Loucy (cell line): ENCODE measurements at regions not wholly inside any gene's neighbourhood (a gene's known extent, or its start where the extent isn't known, plus 50 kb on each side); places are given as distances from the start of the nearest gene placed in this dataset.

Experiments
- H2AFZ ChIP-seq: fragments of 200-600 bp; sonication (generic); 2 replicates; pipeline ENCODE4 v1.6.0; 2016; ENCODE audit warnings: antibody characterized with exemption, mild to moderate bottlenecking, low read length, moderate library complexity
- H3F3A ChIP-seq: fragments of 200-600 bp; 2 replicates; pipeline ENCODE4 v1.6.0; 2016; ENCODE audit warnings: antibody characterized with exemption, low read depth, mild to moderate bottlenecking
- H3K27me3 ChIP-seq: fragments of 200-600 bp; sonication (generic); 2 replicates; pipeline ENCODE4 v1.6.1; 2014; ENCODE audit warnings: low read length, mild to moderate bottlenecking; ENCODE audit not compliant: insufficient read depth, poor library complexity, severe bottlenecking
- H3K36me3 ChIP-seq: fragments of 200-600 bp; sonication (generic); 2 replicates; pipeline ENCODE4 v1.6.1; 2016; ENCODE audit warnings: low read length; ENCODE audit not compliant: insufficient read depth
- H3K4me1 ChIP-seq: fragments of 200-600 bp; sonication (generic); 2 replicates; pipeline ENCODE4 v1.5.1; 2014; ENCODE audit warnings: low read length, mild to moderate bottlenecking; ENCODE audit not compliant: insufficient read depth, poor library complexity, severe bottlenecking
- H3K4me2 ChIP-seq: fragments of 200-600 bp; sonication (generic); 2 replicates; pipeline ENCODE4 v1.6.0; 2014; ENCODE audit warnings: antibody characterized with exemption, low read length, low read depth, mild to moderate bottlenecking; ENCODE audit not compliant: poor library complexity, severe bottlenecking
- H3K4me3 ChIP-seq: fragments of 200-600 bp; sonication (generic); 2 replicates; pipeline ENCODE4 v1.5.1; 2014; ENCODE audit warnings: low read length, mild to moderate bottlenecking, mixed read lengths; ENCODE audit not compliant: poor library complexity, severe bottlenecking
- H3K79me2 ChIP-seq: fragments of 200-600 bp; sonication (generic); 2 replicates; pipeline ENCODE4 v1.6.1; 2014; ENCODE audit warnings: low read length; ENCODE audit not compliant: insufficient read depth
- H3K9ac ChIP-seq: fragments of 200-600 bp; sonication (generic); 2 replicates; pipeline ENCODE4 v1.6.0; 2014; ENCODE audit warnings: mild to moderate bottlenecking, low read depth, low read length, moderate library complexity; ENCODE audit not compliant: poor library complexity, severe bottlenecking
- H3K9me2 ChIP-seq: fragments of 200-600 bp; sonication (generic); replicated peaks from 2 replicates; pipeline ENCODE4 v1.6.1; 2016; ENCODE audit warnings: low read depth, low read length, mixed read lengths
- H3K9me3 ChIP-seq: fragments of 200-600 bp; sonication (generic); 2 replicates; pipeline ENCODE4 v1.6.1; 2014; ENCODE audit warnings: mild to moderate bottlenecking, antibody characterized with exemption, low read length, low read depth; ENCODE audit not compliant: insufficient read depth
- H4K20me1 ChIP-seq: fragments of 200-600 bp; sonication (generic); 2 replicates; pipeline ENCODE4 v1.6.0; 2014; ENCODE audit warnings: antibody characterized with exemption, low read length, mild to moderate bottlenecking; ENCODE audit not compliant: insufficient read depth, poor library complexity, severe bottlenecking
- EZH2phosphoT487 ChIP-seq: fragments of 200-600 bp; IDR thresholded peaks from 2 replicates; pipeline ENCODE4 v1.6.1; 2018; ENCODE audit warnings: antibody characterized with exemption, mild to moderate bottlenecking, moderate library complexity, borderline replicate concordance
- TF ChIP-seq, protein P1 (sequence below): fragments of 200-600 bp; sonication (generic); conservative IDR thresholded peaks from 2 replicates; pipeline ENCODE4 v1.5.1; 2014; ENCODE audit warnings: mild to moderate bottlenecking, antibody characterized with exemption, low read length

DNA sequence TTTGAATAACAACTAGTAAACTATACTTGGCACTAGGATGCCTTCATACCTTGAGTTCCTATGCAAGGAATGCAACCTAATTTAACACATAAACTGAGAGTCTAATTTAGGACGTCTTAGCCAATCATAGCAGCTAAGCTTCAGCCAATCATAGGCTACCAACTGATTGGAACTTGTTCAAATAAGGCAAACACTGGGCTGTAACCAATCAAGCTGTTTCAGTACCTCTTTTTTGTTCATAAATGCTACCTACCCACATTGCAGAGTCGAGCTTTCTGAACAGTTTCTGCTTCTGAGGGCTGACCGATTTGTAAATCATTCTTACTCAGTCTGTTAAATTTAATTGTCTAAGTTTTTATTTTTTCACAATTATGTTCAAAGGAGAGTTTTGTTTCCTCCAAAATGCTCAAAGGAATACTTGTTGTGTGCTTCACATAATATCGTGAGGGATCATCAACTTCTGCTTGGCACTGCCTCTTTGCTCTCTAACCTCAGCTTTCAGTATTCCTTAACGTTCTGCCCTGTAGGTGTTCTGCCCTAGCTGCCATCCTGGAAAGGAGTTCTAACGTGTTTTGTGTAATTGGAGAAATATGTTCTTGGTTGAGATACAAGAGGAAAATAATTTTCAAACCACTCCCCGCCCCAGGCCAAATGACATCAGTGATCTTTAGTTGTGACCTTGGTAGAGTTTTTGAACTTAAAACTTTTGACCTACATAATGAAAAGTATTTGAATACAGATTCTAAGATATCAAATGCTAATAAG lies 380.4 kb upstream of the MIS18BP1 start:
- Histone ChIP-seq H2AFZ (no peak overlapping the region), H3K79me2 (no peaks in the 10 kb centered on the region), H3F3A (no peaks in the 10 kb centered on the region), H3K4me3 (no peak overlapping the region), H3K36me3 (no peaks in the 10 kb centered on the region), H3K9me3 (no peaks in the 10 kb centered on the region), H3K9ac (no peak overlapping the region), H3K4me1 (no peaks in the 10 kb centered on the region), H3K27me3 (no peaks in the 10 kb centered on the region), H4K20me1 (no peaks in the 10 kb centered on the region), H3K9me2 (no peaks in the 10 kb centered on the region), H3K4me2 (no peak overlapping the region)
- TF ChIP-seq EZH2phosphoT487 = no peak
- TF ChIP-seq, protein P1, sequence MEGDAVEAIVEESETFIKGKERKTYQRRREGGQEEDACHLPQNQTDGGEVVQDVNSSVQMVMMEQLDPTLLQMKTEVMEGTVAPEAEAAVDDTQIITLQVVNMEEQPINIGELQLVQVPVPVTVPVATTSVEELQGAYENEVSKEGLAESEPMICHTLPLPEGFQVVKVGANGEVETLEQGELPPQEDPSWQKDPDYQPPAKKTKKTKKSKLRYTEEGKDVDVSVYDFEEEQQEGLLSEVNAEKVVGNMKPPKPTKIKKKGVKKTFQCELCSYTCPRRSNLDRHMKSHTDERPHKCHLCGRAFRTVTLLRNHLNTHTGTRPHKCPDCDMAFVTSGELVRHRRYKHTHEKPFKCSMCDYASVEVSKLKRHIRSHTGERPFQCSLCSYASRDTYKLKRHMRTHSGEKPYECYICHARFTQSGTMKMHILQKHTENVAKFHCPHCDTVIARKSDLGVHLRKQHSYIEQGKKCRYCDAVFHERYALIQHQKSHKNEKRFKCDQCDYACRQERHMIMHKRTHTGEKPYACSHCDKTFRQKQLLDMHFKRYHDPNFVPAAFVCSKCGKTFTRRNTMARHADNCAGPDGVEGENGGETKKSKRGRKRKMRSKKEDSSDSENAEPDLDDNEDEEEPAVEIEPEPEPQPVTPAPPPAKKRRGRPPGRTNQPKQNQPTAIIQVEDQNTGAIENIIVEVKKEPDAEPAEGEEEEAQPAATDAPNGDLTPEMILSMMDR = no peak

DNA sequence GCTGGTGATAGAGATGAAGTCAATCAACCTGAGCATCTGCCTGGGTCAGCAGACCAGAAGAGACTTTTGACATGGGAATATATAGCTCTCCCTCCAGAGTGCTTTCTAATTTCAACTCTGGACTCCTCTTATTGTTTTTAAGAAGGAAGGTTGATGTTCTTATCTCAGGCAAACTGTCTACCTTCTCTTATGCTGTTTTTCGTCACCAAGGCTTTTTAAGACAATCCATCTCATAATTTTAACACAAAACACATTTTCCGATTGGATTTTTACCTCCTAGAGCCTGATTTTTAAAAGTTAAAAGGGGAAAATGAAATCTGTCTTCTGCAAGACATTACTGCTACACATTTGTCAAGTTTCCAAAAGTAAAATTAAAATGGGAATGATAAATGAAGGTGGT lies 368.7 kb upstream of the MIS18BP1 start:
- no peak overlapping the region for H3K9ac ChIP-seq
- H3K9me3 ChIP-seq = no peaks in the 10 kb centered on the region
- no peak for TF ChIP-seq EZH2phosphoT487
- TF ChIP-seq, protein P1 = no peak
- no peaks in the 10 kb centered on the region for H3K36me3 ChIP-seq
- H3K4me3 ChIP-seq = no peak overlapping the region
- no peaks in the 10 kb centered on the region for H3K27me3 ChIP-seq
- H3F3A ChIP-seq = no peaks in the 10 kb centered on the region
- H3K9me2 ChIP-seq = no peaks in the 10 kb centered on the region; the same call in 1 of the 2 replicates
- no peaks in the 10 kb centered on the region for H3K79me2 ChIP-seq
- no peak overlapping the region for H3K4me2 ChIP-seq
- H3K4me1 ChIP-seq = no peaks in the 10 kb centered on the region
- no peak overlapping the region for H2AFZ ChIP-seq
- H4K20me1 ChIP-seq = no peaks in the 10 kb centered on the region

DNA sequence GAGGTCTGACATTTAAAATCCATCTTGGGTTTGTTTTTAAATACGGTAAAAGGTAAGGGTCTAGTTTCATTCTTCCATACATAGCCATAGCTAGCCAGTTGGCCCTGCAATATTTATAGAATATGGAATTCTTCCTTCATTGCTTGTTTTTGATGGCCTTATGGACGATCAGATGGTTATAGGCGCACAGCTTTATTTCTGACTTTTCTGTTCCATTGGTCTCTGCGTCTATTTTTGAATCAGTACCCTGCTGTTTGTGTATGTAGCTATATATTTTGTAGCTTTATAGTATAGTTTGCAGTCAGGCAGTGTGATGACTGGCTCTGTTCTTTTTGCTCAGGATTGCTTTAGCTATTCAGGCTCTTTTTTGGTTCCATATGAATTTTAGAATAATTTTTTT lies 366.8 kb upstream of the MIS18BP1 start:
- Histone ChIP-seq H3K4me1 (no peaks in the 10 kb centered on the region), H3K9ac (no peak overlapping the region), H3K27me3 (no peaks in the 10 kb centered on the region), H3K9me2 (no peaks in the 10 kb centered on the region; the same call in 1 of the 2 replicates), H3K36me3 (no peaks in the 10 kb centered on the region), H2AFZ (no peak overlapping the region), H3K4me3 (no peak overlapping the region), H3K9me3 (no peaks in the 10 kb centered on the region), H3K4me2 (no peak overlapping the region), H4K20me1 (no peaks in the 10 kb centered on the region), H3F3A (no peaks in the 10 kb centered on the region), H3K79me2 (no peaks in the 10 kb centered on the region)
- no peak for TF ChIP-seq EZH2phosphoT487
- TF ChIP-seq, protein P1 = no peak
